HG02884 (cell line): ENCODE measurements at regions not wholly inside any gene's neighbourhood (a gene's known extent, or its start where the extent isn't known, plus 50 kb on each side); places are given as distances from the start of the nearest gene placed in this dataset.
"Not testable (repeated sequence)": the region's sequence is repeated elsewhere in the genome, so short reads cannot be mapped to it uniquely, and the experiment has no call there.

Experiments used
- ATAC-seq: cut with Tn5 transposase; IDR thresholded peaks from one replicate; pipeline ENCODE4 v1.9.1; 2021; ENCODE audit warnings: mild to moderate bottlenecking, moderate library complexity; ENCODE audit not compliant: unreplicated experiment

DNA sequence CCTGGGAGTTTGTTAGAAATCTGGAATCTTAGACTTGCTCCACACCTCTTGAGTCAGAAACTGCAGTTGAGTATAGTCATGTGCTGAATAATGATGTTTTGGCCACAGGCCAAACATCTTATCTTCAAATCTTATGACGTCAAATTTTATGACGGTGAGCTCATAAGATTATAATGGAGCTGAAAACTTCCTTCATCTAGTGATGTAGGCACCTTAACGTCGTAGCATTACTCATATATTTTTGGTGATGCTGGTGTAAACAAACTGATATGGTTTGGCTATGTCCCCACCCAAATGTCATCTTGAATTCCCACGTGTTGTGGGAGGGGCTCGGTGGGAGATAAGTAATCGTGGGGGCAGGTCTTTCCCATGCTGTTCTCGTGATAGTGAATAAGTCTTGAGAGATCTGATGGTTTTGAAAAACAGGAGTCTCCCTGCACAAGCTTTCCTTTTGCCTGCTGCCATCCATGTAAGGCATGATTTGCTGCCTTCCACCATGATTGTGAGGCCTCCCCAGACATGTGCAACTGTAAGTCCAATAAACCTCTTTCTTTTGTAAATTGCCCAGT lies 268.0 kb upstream of the PROK2 start:
- no peak for ATAC-seq

- no peak for ATAC-seq
Observed at GRCh38 chr3:72050771-72051170, 265.8 kb upstream of the PROK2 start.

DNA sequence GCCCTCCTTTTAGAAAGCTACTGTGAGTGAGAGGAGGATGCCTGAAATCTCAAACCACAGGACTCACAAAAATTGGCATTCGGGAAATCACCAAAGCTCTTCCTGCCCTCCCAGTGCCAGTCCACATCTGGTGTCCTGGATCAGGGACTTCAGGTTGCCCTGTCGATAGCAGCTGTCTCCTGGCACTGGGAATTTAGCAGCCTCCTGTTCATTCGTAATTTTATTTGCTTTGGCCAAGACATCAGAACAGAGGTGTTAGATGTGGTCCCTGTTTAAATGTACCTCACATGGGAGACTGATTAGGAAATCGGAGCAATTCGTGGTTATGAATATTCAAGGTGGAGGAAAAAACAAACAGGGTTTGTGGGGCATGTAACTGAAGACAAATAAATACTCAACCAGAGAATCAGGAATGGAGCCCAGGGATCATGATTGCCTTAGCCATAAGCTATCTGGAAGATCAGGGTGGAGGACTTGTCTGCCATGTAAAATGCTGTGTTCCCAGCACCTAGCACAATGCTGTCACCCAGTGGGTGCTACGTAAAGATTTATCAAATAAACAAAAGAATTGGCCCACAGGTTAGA lies 265.2 kb upstream of the PROK2 start:
- no peak for ATAC-seq

DNA sequence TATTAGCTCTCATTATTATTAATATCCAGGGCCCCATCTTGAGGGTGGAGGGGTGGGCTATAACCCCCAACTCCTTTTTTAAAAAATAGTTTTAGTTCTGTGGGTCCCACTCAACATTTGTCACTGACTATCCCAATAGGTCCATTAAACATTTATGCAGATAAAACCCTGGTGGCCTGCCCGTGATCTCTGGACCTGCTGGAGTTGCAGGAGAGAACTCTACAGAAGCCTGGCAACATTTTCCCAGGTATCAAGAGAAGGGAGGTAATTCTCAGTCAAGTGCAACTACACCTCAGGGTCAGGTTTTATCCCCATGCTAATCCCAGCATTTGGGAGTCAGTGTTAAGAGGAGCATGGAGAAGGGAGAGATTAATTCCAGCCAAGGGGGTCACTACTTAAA lies 264.4 kb upstream of the PROK2 start:
- no peak for ATAC-seq

- no peak for ATAC-seq
Observed at GRCh38 chr3:72048873-72049272, 263.9 kb upstream of the PROK2 start.

DNA sequence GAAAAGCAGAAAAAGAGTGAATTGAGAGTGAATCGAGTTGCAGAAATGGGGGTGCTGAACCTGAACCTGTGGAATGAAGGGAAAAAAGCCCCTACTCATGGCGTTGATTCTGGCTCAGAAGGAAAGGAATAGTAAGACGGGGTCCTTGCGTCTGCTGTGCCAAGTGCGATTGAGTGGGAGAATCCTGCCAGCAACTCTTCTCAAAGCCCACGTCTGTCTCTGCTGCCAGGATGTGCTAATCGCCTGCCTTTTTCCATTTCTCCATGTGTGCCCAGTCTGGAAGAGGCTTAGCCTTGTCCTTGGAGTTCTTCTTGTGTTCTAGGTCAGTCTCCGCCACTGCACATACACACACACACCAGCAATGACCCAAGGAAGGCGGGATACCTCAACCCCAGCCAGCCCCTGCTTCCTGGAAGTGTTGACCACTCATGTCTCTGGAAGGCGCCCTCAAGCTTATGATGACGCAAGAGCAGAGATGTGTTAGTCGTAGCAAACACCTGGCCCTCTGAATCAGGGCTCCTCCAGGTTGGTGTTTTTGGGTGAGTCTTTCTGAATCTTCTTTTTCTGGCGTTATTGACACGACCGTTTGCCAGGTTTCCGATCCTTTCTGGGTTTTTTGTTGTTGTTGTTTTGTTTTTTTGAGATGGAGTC lies 262.4 kb upstream of the PROK2 start:
- ATAC-seq: no peak

DNA sequence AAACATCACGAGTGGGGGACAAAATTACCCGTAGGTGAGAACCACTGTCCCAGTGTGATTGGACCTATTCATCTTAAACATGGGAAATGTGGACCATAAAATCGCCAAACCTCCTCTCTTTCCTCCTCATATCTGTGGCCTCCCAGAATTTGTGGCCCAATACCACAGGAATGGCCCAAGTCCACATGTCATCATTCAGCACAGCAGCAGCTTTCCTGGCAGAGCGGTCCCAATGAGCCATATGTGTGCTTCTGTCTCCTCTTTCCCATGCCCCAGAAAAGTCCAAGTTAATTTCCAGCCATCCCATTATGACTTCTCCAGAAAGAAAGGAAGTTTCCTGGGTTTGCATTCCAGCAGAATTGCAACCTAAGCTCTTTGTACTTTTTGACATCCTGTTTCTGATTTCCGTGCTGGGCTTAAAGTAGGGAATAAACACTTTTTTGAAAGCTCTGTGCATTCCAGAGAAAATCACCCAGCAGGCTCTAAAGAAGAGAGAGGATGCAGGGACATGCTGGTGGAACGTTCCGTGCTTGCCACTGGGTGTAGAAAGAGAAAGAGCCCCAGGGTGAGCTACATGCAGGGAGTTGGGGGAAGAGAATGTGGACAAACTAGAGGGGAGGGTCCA lies 259.4 kb upstream of the PROK2 start:
- ATAC-seq: no peak

GRCh38 chr3:72043204-72044133 lies 258.5 kb upstream of the PROK2 start:
- ATAC-seq: peak; percentile 67

DNA sequence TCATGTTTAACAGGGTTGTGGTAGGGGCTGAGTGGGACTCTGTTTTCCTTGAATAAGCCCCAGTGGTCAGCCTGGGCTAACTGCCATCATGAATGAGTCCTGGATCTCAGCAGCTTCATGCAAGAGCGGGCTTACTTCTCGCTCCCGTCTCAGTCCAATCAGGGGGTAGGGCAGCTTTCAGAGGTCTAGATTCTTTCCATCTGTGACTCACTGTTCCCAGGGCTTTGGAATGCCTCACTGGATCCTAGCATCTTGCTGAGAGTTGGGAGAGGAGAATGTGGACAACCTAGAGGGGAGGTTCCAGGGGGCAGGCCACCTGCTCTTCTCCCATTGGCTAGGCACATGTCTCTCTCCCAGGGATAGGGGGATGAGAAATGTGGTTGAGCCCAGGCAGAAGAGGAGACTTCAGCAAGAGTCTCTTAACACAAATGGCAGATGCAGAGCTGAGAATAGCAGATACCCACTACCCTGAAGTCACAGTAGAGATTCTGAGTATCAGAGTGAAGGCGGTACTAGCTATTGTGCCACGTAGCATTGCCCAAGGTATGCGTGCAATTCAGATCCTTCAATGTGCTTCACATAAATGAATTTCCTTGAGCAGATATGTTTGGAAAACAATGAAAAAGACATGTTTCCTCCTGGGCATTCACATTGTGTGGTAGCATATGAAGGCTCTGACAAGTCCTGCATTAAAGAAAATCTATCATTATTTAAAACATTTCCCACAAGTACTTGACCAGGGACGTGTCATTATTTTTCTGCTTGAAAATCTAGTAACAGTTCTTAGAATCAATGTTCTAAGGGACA lies 257.7 kb upstream of the PROK2 start:
- no peak for ATAC-seq

DNA sequence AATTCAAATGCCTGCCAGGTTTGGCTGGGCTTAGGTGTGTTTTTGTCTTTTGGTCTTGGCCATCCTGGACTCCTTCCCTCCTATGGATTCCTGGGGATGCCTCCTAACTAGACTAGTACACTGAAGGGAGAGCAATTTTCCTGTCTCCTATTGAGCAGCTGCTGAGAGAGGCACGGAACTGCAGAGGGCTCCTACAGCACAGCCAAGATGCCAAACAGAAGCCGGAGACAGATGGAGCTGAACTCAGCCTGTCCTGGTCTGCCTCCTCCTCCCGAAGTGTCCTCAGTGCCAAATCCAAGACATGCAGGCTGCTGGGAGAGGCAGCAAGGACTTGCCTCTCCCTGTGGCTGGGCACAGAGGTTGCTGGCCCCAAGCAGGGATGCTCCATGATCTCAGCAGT lies 256.6 kb upstream of the PROK2 start:
- ATAC-seq: no peak

DNA sequence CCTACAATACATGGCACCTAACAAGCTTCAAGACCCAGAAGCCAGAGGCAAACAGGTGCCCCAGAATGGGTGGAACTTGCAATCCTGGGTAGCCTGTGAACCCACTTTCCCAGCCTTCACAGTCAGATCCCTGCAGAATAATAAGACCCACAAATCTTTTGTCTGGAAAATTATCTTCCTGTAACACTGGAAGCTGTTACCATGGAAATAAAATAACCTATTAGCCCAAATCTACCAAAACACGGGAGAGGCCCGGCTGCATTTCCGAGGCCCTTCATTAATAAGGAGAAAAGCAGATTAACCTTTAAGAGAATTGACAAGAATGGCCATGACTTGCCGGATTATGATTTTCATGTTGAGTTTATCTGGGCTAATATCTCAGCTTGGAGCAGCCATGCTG lies 256.1 kb upstream of the PROK2 start:
- ATAC-seq: no peak

- ATAC-seq: no peak
Observed at GRCh38 chr3:72039677-72040076, 254.7 kb upstream of the PROK2 start.

DNA sequence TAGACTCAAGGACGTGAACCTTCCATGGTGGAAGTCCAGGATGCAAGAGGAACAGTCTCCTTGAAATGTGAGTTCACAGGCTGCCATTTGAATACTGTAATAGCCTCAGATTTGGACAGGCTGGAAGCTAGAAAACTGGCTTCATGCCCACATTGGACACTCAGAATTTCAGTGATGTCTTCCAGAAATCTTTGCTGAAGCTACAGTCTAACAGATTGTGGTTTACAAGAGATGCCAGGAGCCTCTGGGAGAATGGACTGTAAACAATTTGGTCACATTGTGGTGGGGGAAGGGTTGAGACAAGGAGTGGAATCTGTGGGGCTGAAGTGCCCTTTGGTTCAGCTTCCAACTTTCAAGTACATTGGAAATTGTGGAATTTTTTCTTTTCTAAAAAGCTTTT lies 252.0 kb upstream of the PROK2 start:
- ATAC-seq: no peak

- ATAC-seq: no peak
Observed at GRCh38 chr3:72035606-72036005, 250.7 kb upstream of the PROK2 start.

GRCh38 chr3:72034986-72035385 lies 250.0 kb upstream of the PROK2 start:
- no peak for ATAC-seq

DNA sequence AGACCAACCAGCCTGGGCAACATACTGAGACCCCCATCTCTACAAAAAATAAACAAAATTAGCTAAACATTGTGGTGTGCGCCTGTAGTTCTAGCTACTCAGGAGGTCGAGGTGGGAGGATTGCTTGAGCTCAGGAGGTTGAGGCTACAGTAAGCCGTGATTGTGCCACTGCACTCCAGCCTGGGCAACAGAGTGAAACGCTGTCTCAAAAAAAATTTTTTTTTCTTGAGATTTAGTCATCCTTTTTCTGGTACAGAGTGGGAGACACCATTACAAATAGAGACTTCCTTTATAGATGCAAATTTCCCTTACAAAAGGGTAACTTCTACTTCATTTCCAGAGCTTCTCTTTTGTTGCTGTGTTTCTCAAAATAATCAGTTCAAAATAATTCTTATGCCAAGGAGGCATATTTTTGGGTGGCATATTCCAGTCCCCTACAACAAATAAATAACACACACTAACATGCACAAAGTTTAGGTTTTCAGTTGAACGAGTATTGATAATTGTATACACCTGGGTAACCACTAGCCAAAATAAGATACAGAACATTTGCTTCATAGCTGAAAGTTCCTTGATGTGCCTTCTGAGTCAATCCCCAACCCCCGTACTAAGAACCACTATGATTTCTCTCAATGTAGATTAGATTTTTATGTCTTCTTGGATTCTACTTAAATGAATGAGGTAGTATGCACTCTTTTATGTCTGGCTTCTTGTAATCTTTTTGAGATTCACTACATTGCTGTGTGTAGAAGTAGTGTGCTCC lies 248.9 kb upstream of the PROK2 start:
- ATAC-seq: peak; percentile 59

DNA sequence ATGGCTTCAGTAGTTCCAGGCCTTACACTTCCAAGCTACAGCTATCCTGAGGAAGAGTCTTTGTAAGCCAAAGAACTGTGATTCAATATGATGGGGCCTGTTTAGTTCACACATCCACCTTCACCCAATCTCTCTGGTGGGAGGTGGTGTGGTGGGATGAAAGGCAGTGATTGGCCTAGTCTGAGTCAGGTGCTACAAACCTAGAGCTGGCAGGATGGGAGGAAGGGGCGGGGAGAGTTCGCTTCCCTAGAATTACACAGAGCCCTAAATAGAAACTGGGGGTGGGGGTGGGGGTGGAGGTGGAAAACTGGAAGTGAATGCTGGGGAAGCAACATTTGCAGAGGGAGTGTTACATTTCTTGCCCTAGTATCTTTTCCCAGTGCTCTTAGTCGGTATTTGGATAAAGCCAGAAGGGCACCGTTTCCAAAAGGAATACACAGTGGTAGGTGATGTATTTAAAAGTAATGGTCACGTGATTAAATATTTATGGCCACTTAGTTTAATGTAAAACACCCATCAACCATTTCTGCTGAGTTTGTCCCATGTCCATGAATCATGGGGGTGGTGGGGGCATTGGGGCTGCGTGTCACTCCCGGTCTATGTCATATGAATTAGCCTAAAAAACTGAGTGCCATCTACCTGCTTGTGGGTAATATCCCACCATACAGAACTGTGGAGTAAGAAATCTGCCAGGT lies 247.6 kb upstream of the PROK2 start:
- ATAC-seq: no peak

GRCh38 chr3:72031581-72031980 lies 246.6 kb upstream of the PROK2 start:
- ATAC-seq: no peak

DNA sequence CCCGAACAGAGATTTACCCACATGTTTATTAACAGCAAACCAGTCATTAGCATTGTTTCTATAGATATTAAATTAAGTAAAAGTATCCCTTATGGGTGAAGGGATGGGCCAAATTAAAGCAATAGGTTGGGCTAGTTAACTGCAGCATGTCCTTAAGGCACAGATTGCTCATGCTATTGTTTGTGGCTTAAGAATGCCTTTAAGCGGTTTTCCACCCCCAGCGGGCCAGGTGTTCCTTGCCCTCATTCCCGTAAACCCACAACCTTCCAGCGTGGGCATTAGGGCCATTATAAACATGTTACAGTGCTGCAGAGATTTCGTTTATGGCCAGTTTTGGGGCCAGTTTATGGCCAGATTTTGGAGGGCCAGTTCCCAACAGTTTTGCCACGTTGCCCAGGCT lies 245.3 kb upstream of the PROK2 start:
- not testable (repeated sequence) for ATAC-seq
